WI38 (cell line): ENCODE measurements at regions not wholly inside any gene's neighbourhood (a gene's known extent, or its start where the extent isn't known, plus 50 kb on each side); places are given as distances from the start of the nearest gene placed in this dataset.

Experiments used
- H3K4me3 ChIP-seq: 2 replicates; pipeline ENCODE4 v1.5.1; 2011; ENCODE audit warnings: low read depth, mild to moderate bottlenecking, control low read depth, low read length
- CTCF ChIP-seq: IDR thresholded peaks from 2 replicates; pipeline ENCODE4 v1.5.1; 2012; ENCODE audit warnings: low read depth, mild to moderate bottlenecking, control low read depth, low read length

- no peak for TF ChIP-seq CTCF
- H3K4me3 ChIP-seq, result no peak overlapping the region
These were observed 979.8 kb upstream of the CITED2 start for GRCh38 chr6:140354296-140354695.

GRCh38 chr6:140353536-140353935, 979.1 kb upstream of the CITED2 start:
- H3K4me3 ChIP-seq, result no peak overlapping the region
- no peak for TF ChIP-seq CTCF

GRCh38 chr6:140346428-140346827, 972.0 kb upstream of the CITED2 start:
- no peak for TF ChIP-seq CTCF
- no peak overlapping the region for H3K4me3 ChIP-seq

- TF ChIP-seq CTCF, result no peak
- no peak overlapping the region for H3K4me3 ChIP-seq
These were observed 971.5 kb upstream of the CITED2 start for GRCh38 chr6:140345935-140346334.

- no peak overlapping the region for H3K4me3 ChIP-seq
- TF ChIP-seq CTCF, result no peak
These were observed 969.9 kb upstream of the CITED2 start for GRCh38 chr6:140344142-140344913.

GRCh38 chr6:140343128-140343527, 968.7 kb upstream of the CITED2 start:
- no peak overlapping the region for H3K4me3 ChIP-seq
- TF ChIP-seq CTCF, result no peak

GRCh38 chr6:140341272-140341671, 966.8 kb upstream of the CITED2 start:
- no peak overlapping the region for H3K4me3 ChIP-seq
- no peak for TF ChIP-seq CTCF
